ENCODE measurements at regions not wholly inside any gene's neighbourhood (a gene's known extent, or its start where the extent isn't known, plus 50 kb on each side); places are given as distances from the start of the nearest gene placed in this dataset.
"Not testable (repeated sequence)": the region's sequence is repeated elsewhere in the genome, so short reads cannot be mapped to it uniquely, and the experiment has no call there.

DNA sequence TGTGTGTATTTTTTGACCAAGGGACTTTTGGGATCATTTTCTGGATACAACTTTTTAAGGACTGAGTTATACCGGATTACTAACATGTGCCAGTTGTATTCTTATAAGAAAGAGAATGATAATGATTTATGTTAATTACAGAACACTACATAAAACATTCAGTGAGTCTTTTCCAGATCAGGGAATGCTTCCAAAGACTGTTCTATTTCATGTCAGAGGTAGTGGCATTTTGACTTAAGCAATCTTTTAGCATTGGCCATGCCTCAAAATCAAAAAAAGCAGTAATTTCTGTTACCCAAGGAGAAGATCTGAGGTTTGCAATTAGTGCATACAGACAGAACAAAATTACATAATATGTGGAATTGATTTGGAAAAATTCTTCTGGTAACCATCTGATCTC, 413.0 kb upstream of the CDH9 start:
- in situ Hi-C loops (cut with MboI; ENCODE audit: low sequenced_read_pairs, unreplicated experiment), result no loop called here
- TF ChIP-seq CTCF (IDR thresholded peaks at IDR 0.05; ENCODE audit: borderline replicate concordance, control extremely low read depth, extremely low read depth, insufficient read depth, missing control alignments), result no peak
- no peak for DNase-seq (ENCODE audit: low spot score)

- TF ChIP-seq CTCF (IDR thresholded peaks at IDR 0.05; ENCODE audit: borderline replicate concordance, control extremely low read depth, extremely low read depth, insufficient read depth, missing control alignments), result no peak
- in situ Hi-C loops (cut with MboI; ENCODE audit: low sequenced_read_pairs, unreplicated experiment), result no loop called here
- DNase-seq (ENCODE audit: low spot score), result no peak
These were observed 412.2 kb upstream of the CDH9 start for GRCh38 chr5:27450607-27451006.

DNA sequence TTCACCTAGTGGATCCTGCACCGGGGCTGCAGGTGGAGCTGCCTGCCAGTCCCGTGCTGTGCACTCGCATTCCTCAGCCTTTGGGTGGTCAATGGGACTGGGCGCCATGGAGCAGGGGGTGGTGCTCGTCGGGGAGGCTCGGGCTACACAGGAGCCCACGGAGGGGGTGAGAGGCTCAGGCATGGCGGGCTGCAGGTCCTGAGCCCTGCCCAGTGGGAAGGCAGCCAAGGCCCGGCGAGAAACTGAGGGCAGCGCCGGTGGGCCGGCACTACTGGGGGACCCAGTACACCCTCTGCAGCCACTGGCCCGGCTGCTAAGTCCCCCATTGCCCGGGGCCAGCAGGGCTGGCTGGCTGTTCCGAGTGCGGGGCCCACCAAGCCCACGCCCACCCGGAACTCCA, 401.0 kb upstream of the CDH9 start:
- in situ Hi-C loops (cut with MboI; ENCODE audit: low sequenced_read_pairs, unreplicated experiment); DNase-seq (ENCODE audit: low spot score): not testable (repeated sequence)

DNA sequence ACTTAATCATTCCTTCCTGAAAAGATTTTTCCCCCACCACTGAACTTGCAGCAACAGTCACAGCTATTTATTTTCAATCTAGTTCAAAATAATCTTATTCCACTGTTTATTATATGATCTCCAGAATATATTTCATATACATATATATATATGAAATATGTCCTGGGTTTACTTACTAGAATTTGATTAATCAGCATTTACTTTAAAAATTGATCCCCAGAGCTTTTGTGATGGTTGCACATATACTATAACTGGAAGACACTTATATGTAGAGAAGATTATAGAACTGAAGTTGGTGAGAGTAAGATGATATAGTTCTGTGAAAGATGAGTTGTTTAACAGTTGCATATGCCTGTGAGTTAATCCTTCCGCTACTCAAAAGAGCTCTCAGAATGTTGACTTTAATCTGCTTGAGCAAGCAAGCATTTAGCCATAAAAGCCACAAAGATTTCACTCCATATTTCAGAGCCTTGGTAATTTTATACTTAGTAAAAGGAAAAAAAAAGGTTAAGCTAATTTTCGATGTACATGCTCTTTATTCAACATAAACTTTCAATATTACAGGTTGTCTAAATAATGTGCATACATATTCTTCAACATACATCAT, 399.3 kb upstream of the CDH9 start:
- no peak for DNase-seq (ENCODE audit: low spot score)
- in situ Hi-C loops (cut with MboI; ENCODE audit: low sequenced_read_pairs, unreplicated experiment), result no loop called here
- TF ChIP-seq CTCF (IDR thresholded peaks at IDR 0.05; ENCODE audit: borderline replicate concordance, control extremely low read depth, extremely low read depth, insufficient read depth, missing control alignments), result no peak

DNA sequence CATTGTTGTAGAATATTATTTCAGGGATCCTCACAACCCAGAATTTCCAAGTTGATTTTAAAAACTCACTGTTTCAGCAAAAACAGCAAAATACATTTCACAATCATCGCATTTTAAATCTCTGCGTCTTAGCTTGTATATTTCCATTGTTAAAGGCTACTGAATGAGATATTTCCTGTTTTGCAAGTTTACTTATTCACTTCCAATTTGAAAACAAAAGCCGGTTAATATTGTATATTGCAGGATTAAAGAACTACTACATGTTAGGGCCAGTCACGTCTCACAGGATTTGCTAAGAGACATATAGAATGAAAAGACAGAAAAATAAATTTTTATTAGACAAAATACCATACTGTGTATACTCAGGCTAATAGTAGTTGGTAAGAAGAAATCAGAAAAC, 395.9 kb upstream of the CDH9 start:
- no peak for DNase-seq (ENCODE audit: low spot score)
- in situ Hi-C loops (cut with MboI; ENCODE audit: low sequenced_read_pairs, unreplicated experiment), result no loop called here
- no peak for TF ChIP-seq CTCF (IDR thresholded peaks at IDR 0.05; ENCODE audit: borderline replicate concordance, control extremely low read depth, extremely low read depth, insufficient read depth, missing control alignments)

GRCh38 chr5:27414099-27414498, 375.7 kb upstream of the CDH9 start:
- in situ Hi-C loops (cut with MboI; ENCODE audit: low sequenced_read_pairs, unreplicated experiment), result no loop called here
- no peak for TF ChIP-seq CTCF (IDR thresholded peaks at IDR 0.05; ENCODE audit: borderline replicate concordance, control extremely low read depth, extremely low read depth, insufficient read depth, missing control alignments)
- DNase-seq (ENCODE audit: low spot score), result no peak

- DNase-seq (ENCODE audit: low spot score), result no peak
- in situ Hi-C loops (cut with MboI; ENCODE audit: low sequenced_read_pairs, unreplicated experiment), result no loop called here
- TF ChIP-seq CTCF (IDR thresholded peaks at IDR 0.05; ENCODE audit: borderline replicate concordance, control extremely low read depth, extremely low read depth, insufficient read depth, missing control alignments), result no peak
These were observed 374.0 kb upstream of the CDH9 start for GRCh38 chr5:27412384-27412783.

Measured in GM13976 (cell line).